Nucleus accumbens (tissue), 56 donors: ENCODE measurements at regions not wholly inside any gene's neighbourhood (a gene's known extent, or its start where the extent isn't known, plus 50 kb on each side); places are given as distances from the start of the nearest gene placed in this dataset.
A peak's percentile ranks its signal among the peaks of the same experiment; 100 is the strongest.

Source experiments
- DNase-seq, 56 donors: peaks; one replicate each; lab custom pipeline; 2025; lab: John Stamatoyannopoulos, UW

DNA sequence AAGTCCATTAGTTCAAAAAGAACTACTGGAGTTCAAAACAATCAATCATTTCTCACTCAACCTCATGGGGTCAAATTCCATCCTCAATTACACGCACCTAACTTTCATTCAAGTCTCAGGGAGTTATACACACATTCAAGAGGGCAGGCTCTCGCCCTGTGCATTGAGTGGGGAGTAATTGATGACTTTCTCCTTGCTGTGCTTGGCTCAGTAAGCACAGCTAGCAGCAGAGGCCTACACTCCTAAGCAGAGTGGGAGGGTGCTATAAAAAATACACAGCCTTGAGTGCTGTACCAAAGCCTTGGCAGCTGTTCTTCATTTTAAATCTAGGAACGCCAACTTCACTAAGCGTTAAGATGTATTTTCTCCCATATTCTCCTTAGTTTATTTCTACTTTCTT lies 958.3 kb upstream of the ADGRL3 start:
- DNase-seq, result peak in 6 of 56 donors; percentile 0 to 3 (median 2)

- DNase-seq, result no peak
These were observed 950.3 kb upstream of the ADGRL3 start for GRCh38 chr4:60249784-60250183.

DNA sequence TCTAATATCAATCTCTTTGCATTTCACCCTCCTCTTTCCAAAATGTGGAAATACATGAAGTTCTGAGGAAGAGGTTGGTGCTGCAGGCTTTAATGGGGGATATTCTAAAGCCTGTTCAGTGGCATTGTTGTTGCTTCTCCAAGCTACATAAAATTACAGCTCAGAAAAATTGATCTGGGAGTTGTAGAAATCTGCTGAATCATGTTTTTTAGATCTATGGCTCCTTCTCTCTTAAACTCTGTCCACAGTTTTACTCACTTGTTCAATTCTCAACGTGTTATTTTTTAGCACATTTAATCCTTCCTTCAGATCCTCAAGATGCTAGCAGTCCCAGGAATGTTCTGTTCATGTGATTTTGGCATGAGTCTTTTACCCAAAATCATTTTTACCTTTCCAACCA lies 949.5 kb upstream of the ADGRL3 start:
- no peak for DNase-seq

DNA sequence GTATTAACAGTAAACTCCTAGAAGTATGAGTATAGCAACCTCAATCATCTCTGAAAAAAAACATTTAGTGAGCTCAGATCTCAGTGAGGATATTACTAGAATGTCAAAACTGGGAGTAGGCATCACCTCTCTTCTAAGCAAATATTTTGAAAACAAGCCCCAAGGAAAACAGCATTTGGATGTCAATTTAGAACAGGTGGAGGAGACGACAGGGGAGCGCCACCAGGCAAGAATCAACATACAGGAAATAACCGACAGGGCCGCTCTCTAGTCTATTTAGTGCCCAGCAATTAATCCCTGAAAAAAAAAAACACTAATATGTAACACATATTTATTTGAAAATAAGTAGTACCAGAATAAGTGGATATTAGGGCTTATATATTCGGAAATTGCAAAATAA lies 940.3 kb upstream of the ADGRL3 start:
- no peak for DNase-seq

GRCh38 chr4:60266505-60266904 lies 933.6 kb upstream of the ADGRL3 start:
- no peak for DNase-seq

GRCh38 chr4:60296386-60296785 lies 903.7 kb upstream of the ADGRL3 start:
- DNase-seq, result no peak

DNA sequence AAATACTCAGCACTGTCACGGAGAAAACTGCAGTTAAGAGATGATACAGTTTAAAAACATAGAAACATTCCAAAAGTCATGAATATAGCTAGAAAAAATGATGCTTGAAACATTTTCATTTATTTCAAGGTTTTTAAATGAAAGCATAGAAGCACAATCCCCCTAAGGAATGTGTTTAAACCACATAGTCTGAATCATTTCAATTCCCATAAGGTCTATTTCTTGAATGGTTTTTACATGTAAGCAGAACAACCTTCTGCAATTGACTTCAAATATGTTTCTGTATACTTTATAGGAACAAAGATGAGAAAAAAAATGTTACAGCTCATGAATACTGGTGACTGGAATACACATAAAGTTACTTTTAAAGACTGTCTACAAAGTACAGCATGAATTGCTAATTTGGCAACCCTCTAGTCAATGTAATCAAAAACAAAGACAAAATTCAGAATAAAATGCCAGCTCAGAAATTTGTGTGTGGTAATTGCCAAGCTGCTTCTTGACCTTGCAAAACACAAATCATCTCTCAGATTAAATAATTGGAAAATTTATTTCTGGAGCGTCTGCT lies 886.4 kb upstream of the ADGRL3 start:
- no peak for DNase-seq

- no peak for DNase-seq
These were observed 885.7 kb upstream of the ADGRL3 start for GRCh38 chr4:60314416-60314815.

DNA sequence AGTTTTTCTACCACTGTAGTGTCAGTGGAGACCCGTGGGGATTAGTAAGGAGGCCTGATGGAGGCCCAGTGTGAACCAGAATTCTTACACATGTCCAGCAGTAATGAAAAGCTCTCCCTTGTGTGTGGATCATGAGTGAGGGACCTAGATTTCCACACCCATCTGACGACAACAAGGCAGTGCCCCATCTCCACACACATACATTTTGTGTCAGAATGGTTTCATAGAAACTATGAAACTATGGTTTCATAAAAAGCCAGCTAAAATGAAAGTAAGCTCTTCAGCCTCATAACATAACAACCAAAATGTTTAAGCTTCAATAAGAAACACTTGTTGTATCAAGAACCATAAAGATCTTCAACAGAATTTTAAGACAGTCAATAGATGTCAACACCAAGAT lies 884.5 kb upstream of the ADGRL3 start:
- no peak for DNase-seq

DNA sequence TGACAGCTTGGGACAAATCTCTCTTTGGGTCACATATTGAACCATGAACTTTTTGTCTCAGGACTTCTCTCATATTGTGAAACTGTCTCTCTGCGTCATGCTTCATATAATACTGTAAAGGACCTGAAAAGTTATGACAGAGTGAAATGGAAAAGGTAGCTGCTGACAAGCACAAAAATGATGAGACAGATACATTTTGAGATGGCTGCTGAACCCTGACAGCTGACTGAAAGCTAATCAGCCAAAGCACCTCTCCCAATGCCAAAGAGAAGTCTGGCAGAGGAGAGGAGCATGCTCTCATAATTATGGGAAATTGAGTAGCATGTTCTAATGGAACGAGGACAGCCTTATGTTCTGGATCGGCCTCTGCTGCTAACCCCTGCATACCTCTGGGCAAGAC lies 873.4 kb upstream of the ADGRL3 start:
- DNase-seq, result no peak

DNA sequence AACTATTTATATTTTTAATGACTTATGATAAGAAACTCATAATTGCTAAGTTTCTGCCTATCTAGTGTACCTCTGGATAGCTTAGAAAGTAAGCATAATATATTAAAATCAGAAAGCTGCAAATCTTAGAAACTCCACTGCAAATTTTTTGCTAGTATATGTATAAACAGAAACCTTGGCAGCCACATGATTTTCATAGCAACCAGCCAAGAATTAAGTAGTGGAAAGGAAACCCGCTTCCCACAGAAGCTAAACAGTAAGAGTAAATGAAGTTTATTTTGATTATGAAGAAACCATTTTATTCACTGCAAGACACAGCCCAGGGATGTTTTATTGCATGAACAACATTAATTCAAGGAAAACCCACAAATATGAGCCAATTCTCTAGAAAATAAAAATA lies 872.5 kb upstream of the ADGRL3 start:
- peak in 1 of 56 donors; percentile 1 for DNase-seq

DNA sequence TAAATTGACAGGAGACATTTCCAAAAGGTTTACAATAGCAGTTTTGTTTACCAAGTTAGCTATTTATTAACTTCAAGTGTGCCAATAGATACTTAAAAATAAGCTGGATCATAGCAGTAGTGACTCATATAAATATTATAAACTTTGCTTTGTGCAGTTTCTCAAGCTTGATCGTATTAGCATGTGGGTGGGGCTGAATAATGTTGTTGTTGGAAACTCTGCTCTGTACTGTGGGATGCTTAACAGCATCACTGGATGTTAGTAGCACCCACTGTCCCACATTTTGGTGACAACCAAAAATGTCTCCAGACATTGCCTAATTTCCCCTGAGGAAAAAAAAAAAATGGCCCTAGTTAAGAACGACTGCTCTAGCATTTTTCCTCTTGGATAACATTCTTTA lies 855.2 kb upstream of the ADGRL3 start:
- DNase-seq, result no peak

GRCh38 chr4:60345392-60345791 lies 854.7 kb upstream of the ADGRL3 start:
- DNase-seq, result no peak

GRCh38 chr4:60359746-60360367 lies 840.3 kb upstream of the ADGRL3 start:
- no peak for DNase-seq

- DNase-seq, result no peak
These were observed 835.0 kb upstream of the ADGRL3 start for GRCh38 chr4:60365176-60365575.

DNA sequence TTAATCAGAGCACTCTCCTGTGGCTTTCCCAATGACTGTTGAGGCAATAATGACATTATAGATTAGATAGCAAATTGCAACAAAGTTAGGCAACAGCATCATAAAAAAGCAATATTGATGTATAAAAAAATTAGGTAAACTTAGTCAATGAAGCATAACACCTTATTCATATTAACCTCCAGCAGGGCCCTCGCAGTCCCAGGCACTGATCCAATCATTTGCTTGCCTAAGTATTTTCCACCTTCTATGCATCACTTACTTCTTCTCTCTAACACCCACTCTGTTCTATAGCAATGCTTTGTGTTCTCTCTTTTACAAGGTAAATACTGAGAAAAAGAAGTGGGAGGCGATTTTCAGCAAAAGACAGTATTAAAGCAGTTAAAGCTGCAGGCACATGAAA lies 833.5 kb upstream of the ADGRL3 start:
- DNase-seq, result no peak

- DNase-seq, result no peak
These were observed 831.1 kb upstream of the ADGRL3 start for GRCh38 chr4:60368986-60369385.

DNA sequence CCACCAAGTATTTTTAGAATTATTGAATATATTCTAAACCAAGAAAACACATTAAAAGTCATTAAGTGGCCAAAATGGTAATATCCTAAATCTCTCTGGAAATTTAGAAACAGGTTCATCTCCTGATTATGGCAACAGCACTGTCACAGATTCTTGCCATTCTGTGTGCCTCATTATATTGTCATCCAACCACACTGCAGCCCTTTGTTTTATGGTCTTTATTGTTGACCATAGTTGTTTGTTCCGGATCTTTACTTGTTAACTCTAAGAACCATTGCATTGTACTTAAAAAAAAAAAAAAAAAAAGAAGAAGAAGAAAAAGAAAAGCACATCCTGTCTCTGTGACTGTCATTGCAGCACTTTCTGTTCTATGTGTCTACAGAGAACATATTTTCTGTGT lies 822.1 kb upstream of the ADGRL3 start:
- DNase-seq, result no peak

DNA sequence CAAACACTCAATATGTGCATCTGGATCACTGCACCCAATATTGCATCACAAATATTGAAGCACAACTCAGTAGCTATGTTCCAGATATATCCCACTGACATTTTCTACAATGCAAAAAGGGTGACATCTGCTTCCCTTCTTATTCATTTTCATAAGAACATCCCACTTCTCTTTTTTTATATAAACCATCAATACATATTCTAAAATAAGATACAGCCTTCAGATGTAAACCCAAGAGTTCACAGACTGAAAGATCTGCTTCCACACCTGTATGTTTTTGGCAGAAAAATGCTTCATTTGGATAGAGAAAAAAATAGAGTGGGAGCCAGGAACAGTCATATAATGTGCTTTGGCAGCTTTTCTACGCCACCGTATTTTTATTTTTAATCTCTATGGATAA lies 815.6 kb upstream of the ADGRL3 start:
- no peak for DNase-seq

- no peak for DNase-seq
These were observed 810.5 kb upstream of the ADGRL3 start for GRCh38 chr4:60389633-60390032.

GRCh38 chr4:60396341-60397049 lies 803.6 kb upstream of the ADGRL3 start:
- DNase-seq, result no peak

- no peak for DNase-seq
These were observed 799.5 kb upstream of the ADGRL3 start for GRCh38 chr4:60400593-60400992.
